HG02642 (cell line): ENCODE measurements at regions not wholly inside any gene's neighbourhood (a gene's known extent, or its start where the extent isn't known, plus 50 kb on each side); places are given as distances from the start of the nearest gene placed in this dataset.
"Not testable (repeated sequence)": the region's sequence is repeated elsewhere in the genome, so short reads cannot be mapped to it uniquely, and the experiment has no call there.

Experiments used
- ATAC-seq: cut with Tn5 transposase; IDR thresholded peaks from one replicate; pipeline ENCODE4 v1.9.1; 2021; ENCODE audit warnings: mild to moderate bottlenecking; ENCODE audit not compliant: unreplicated experiment, poor library complexity

- no peak for ATAC-seq
Measured at GRCh38 chr16:56032072-56032471, 156.9 kb upstream of the CES5A start.

- no peak for ATAC-seq
Measured at GRCh38 chr16:56029026-56029425, 153.9 kb upstream of the CES5A start.

GRCh38 chr16:56022818-56023217 lies 147.6 kb upstream of the CES5A start:
- ATAC-seq: no peak

GRCh38 chr16:56019274-56019673 lies 144.1 kb upstream of the CES5A start:
- ATAC-seq: no peak

GRCh38 chr16:56013962-56014552 lies 138.9 kb upstream of the CES5A start:
- ATAC-seq: no peak

- ATAC-seq: no peak
Measured at GRCh38 chr16:56012482-56012811, 137.3 kb upstream of the CES5A start.

- ATAC-seq: no peak
Measured at GRCh38 chr16:56011808-56012481, 136.8 kb upstream of the CES5A start.

GRCh38 chr16:56005958-56006357 lies 130.8 kb upstream of the CES5A start:
- no peak for ATAC-seq

- ATAC-seq: no peak
Measured at GRCh38 chr16:55999683-56000082, 124.5 kb upstream of the CES5A start.

- no peak for ATAC-seq
Measured at GRCh38 chr16:55993088-55993487, 117.9 kb upstream of the CES5A start.

- no peak for ATAC-seq
Measured at GRCh38 chr16:55992551-55992950, 117.4 kb upstream of the CES5A start.

GRCh38 chr16:55991843-55992242 lies 116.7 kb upstream of the CES5A start:
- ATAC-seq: no peak

GRCh38 chr16:55989569-55989907 lies 114.4 kb upstream of the CES5A start:
- ATAC-seq: no peak

GRCh38 chr16:55988850-55989568 lies 113.8 kb upstream of the CES5A start:
- not testable (repeated sequence) for ATAC-seq

- no peak for ATAC-seq
Measured at GRCh38 chr16:55988013-55988412, 112.8 kb upstream of the CES5A start.

GRCh38 chr16:55982597-55982996 lies 107.4 kb upstream of the CES5A start:
- ATAC-seq: no peak

- ATAC-seq: no peak
Measured at GRCh38 chr16:55981557-55981956, 106.4 kb upstream of the CES5A start.

GRCh38 chr16:55976815-55977214 lies 101.6 kb upstream of the CES5A start:
- no peak for ATAC-seq

- ATAC-seq: no peak
Measured at GRCh38 chr16:55971447-55971846, 96.3 kb upstream of the CES5A start.

GRCh38 chr16:55968221-55968620 lies 93.0 kb upstream of the CES5A start:
- ATAC-seq: no peak

GRCh38 chr16:55964923-55965475 lies 89.8 kb upstream of the CES5A start:
- no peak for ATAC-seq

GRCh38 chr16:55955845-55956244 lies 80.7 kb upstream of the CES5A start:
- no peak for ATAC-seq
